ENCODE measurements at regions not wholly inside any gene's neighbourhood (a gene's known extent, or its start where the extent isn't known, plus 50 kb on each side); places are given as distances from the start of the nearest gene placed in this dataset.

GRCh38 chr5:73373814-73374510 is 74.6 kb downstream of the FOXD1 start:
- Mint-ChIP-seq H3K4me1 (peaks cover 20% of the 10 kb centered on the region), H3K36me3 (ENCODE audit: low read depth) (no peaks in the 10 kb centered on the region), H3K9me3 (no peaks in the 10 kb centered on the region), H3K27ac (no peak overlapping the region), H3K4me3 (no peak overlapping the region), H3K27me3 (ENCODE audit: low read depth) (peaks cover 40% of the 10 kb centered on the region)
- no peak for TF ChIP-seq CTCF (IDR thresholded peaks at IDR 0.05; ENCODE audit: unreplicated experiment in 3 of 3)

- Mint-ChIP-seq H3K4me1 (peaks cover 7% of the 10 kb centered on the region), H3K27me3 (ENCODE audit: low read depth) (peaks cover 30% of the 10 kb centered on the region), H3K27ac (peak overlapping the region; percentile 12 to 77 (median 68))
These were observed 77.7 kb downstream of the FOXD1 start for GRCh38 chr5:73370640-73371583.

GRCh38 chr5:73370095-73370494 is 78.5 kb downstream of the FOXD1 start:
- Mint-ChIP-seq H3K4me1 (peaks cover 7% of the 10 kb centered on the region), H3K27ac (peak overlapping the region; percentile 6 to 77 (median 27)), H3K9me3 (no peaks in the 10 kb centered on the region), H3K36me3 (ENCODE audit: low read depth) (no peaks in the 10 kb centered on the region), H3K4me3 (no peak overlapping the region), H3K27me3 (ENCODE audit: low read depth) (peaks cover 30% of the 10 kb centered on the region)
- no peak for TF ChIP-seq CTCF (IDR thresholded peaks at IDR 0.05; ENCODE audit: unreplicated experiment in 3 of 3)

More at GRCh38 chr5:73370640-73371583, 77.7 kb downstream of the FOXD1 start:
- TF ChIP-seq CTCF (IDR thresholded peaks at IDR 0.05; ENCODE audit: unreplicated experiment in 3 of 3) = no peak
- H3K36me3 Mint-ChIP-seq (ENCODE audit: low read depth) = no peaks in the 10 kb centered on the region
- no peaks in the 10 kb centered on the region for H3K9me3 Mint-ChIP-seq
- H3K4me3 Mint-ChIP-seq = no peak overlapping the region

GRCh38 chr5:73369278-73369677 is 79.3 kb downstream of the FOXD1 start:
- H3K9me3 Mint-ChIP-seq = no peaks in the 10 kb centered on the region
- no peak for TF ChIP-seq CTCF (IDR thresholded peaks at IDR 0.05; ENCODE audit: unreplicated experiment in 3 of 3)
- peak overlapping the region in 1 of 3 experiments; percentile 28 for H3K27ac Mint-ChIP-seq
- H3K36me3 Mint-ChIP-seq (ENCODE audit: low read depth) = no peaks in the 10 kb centered on the region
- H3K4me3 Mint-ChIP-seq = no peak overlapping the region
- peaks cover 25% of the 10 kb centered on the region for H3K27me3 Mint-ChIP-seq (ENCODE audit: low read depth)
- peaks cover 7% of the 10 kb centered on the region for H3K4me1 Mint-ChIP-seq

- Mint-ChIP-seq H3K27ac (no peak overlapping the region), H3K4me1 (peaks cover 7% of the 10 kb centered on the region), H3K36me3 (ENCODE audit: low read depth) (no peaks in the 10 kb centered on the region), H3K4me3 (no peak overlapping the region), H3K27me3 (ENCODE audit: low read depth) (peaks cover 19% of the 10 kb centered on the region), H3K9me3 (peaks cover under 1% of the 10 kb centered on the region)
- TF ChIP-seq CTCF (IDR thresholded peaks at IDR 0.05; ENCODE audit: unreplicated experiment in 3 of 3) = no peak
These were observed 80.9 kb downstream of the FOXD1 start for GRCh38 chr5:73367650-73368049.

Measured in nephron (organoid).